SU-DHL-6 (cell line): ENCODE measurements at regions not wholly inside any gene's neighbourhood (a gene's known extent, or its start where the extent isn't known, plus 50 kb on each side); places are given as distances from the start of the nearest gene placed in this dataset.

Source experiments
- H2AFZ ChIP-seq: fragments of 200-600 bp; sonication (generic); 2 replicates; pipeline ENCODE4 v1.6.1; 2014; ENCODE audit warnings: low read depth, mild to moderate bottlenecking, moderate library complexity, mixed read lengths, antibody characterized with exemption, low read length; ENCODE audit not compliant: severe bottlenecking
- H3F3A ChIP-seq: fragments of 200-600 bp; shearing (Covaris generic); 2 replicates; pipeline ENCODE4 v1.6.0; 2016; ENCODE audit warnings: antibody characterized with exemption, mild to moderate bottlenecking; ENCODE audit not compliant: insufficient read depth
- H3K27ac ChIP-seq: fragments of 200-600 bp; sonication (generic); 2 replicates; pipeline ENCODE4 v1.5.1; 2016; ENCODE audit warnings: low read depth, mild to moderate bottlenecking, low read length, moderate library complexity, mixed read lengths
- H3K27me3 ChIP-seq: fragments of 200-600 bp; sonication (generic), shearing (Covaris generic); 2 replicates; pipeline ENCODE4 v1.6.0; 2014; ENCODE audit warnings: mild to moderate bottlenecking, low read length
- H3K36me3 ChIP-seq: fragments of 200-600 bp; sonication (generic); 2 replicates; pipeline ENCODE4 v1.6.1; 2014; ENCODE audit warnings: mild to moderate bottlenecking, low read length, mixed read lengths
- H3K4me2 ChIP-seq: fragments of 300-600, 200-600 bp; shearing (Covaris generic), sonication (generic); 2 replicates; pipeline ENCODE4 v1.6.0; 2014; ENCODE audit warnings: low read length, low read depth, mild to moderate bottlenecking; ENCODE audit not compliant: poor library complexity, severe bottlenecking
- H3K4me3 ChIP-seq: fragments of 200-600 bp; sonication (generic); 2 replicates; pipeline ENCODE4 v1.5.1; 2014; ENCODE audit warnings: antibody characterized with exemption, low read length, mild to moderate bottlenecking, mixed read lengths; ENCODE audit not compliant: insufficient read depth, poor library complexity, severe bottlenecking
- H3K79me2 ChIP-seq: fragments of 200-600 bp; sonication (generic); 2 replicates; pipeline ENCODE4 v1.6.1; 2014; ENCODE audit warnings: mild to moderate bottlenecking, low read length, moderate library complexity; ENCODE audit not compliant: insufficient read depth
- H3K9ac ChIP-seq: fragments of 200-600 bp; sonication (generic); 2 replicates; pipeline ENCODE4 v1.7.0; 2014; ENCODE audit warnings: mild to moderate bottlenecking, low read length
- H3K9me2 ChIP-seq: fragments of 200-600 bp; sonication (generic); replicated peaks from 2 replicates; pipeline ENCODE4 v1.6.1; 2014; ENCODE audit warnings: low read length; ENCODE audit not compliant: insufficient read depth
- H3K9me3 ChIP-seq: fragments of 200-600 bp; sonication (generic); 2 replicates; pipeline ENCODE4 v1.6.1; 2014; ENCODE audit warnings: low read length, mixed read lengths; ENCODE audit not compliant: insufficient read depth
- H4K20me1 ChIP-seq: fragments of 200-600 bp; sonication (generic); 2 replicates; pipeline ENCODE4 v1.6.1; 2014; ENCODE audit warnings: low read depth, mild to moderate bottlenecking, antibody characterized with exemption, low read length, moderate library complexity, mixed read lengths
- EZH2phosphoT487 ChIP-seq: fragments of 200-600 bp; sonication (generic), shearing (Covaris generic); conservative IDR thresholded peaks from 2 replicates; pipeline ENCODE4 v1.6.1; 2018; ENCODE audit warnings: mild to moderate bottlenecking, antibody characterized with exemption, low read length, moderate library complexity, mixed read lengths
- TF ChIP-seq, protein P1 (sequence below): fragments of 200-600 bp; sonication (generic); IDR thresholded peaks from one replicate; pipeline ENCODE4 v1.5.1; 2017; ENCODE audit warnings: antibody characterized with exemption, mild to moderate bottlenecking, low read length, moderate library complexity; ENCODE audit not compliant: insufficient read depth, poor library complexity, severe bottlenecking

DNA sequence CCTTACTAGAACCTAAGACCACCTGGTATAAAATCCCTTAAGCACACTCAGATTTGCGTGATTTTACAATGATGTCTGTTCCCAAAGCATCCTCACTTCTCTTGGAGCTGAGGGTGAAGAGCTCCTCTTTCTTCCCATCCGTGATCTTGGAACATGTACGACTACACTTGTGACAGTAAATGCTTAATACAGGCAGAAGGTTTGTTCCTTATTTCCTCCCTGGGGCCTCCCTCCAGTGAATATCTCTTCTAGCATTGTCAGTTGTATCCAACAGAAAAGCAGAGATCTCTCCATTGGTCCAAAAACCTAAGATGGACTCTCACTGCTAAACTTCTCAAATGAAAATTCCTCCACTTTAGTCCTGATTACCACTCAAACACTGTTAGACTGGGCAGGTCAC, 103.6 kb upstream of the VPREB1 start:
- Histone ChIP-seq H3K27me3 (no peaks in the 10 kb centered on the region), H3K36me3 (no peaks in the 10 kb centered on the region)
- TF ChIP-seq EZH2phosphoT487, result no peak
- TF ChIP-seq, protein P1, sequence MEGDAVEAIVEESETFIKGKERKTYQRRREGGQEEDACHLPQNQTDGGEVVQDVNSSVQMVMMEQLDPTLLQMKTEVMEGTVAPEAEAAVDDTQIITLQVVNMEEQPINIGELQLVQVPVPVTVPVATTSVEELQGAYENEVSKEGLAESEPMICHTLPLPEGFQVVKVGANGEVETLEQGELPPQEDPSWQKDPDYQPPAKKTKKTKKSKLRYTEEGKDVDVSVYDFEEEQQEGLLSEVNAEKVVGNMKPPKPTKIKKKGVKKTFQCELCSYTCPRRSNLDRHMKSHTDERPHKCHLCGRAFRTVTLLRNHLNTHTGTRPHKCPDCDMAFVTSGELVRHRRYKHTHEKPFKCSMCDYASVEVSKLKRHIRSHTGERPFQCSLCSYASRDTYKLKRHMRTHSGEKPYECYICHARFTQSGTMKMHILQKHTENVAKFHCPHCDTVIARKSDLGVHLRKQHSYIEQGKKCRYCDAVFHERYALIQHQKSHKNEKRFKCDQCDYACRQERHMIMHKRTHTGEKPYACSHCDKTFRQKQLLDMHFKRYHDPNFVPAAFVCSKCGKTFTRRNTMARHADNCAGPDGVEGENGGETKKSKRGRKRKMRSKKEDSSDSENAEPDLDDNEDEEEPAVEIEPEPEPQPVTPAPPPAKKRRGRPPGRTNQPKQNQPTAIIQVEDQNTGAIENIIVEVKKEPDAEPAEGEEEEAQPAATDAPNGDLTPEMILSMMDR, result no peak

DNA sequence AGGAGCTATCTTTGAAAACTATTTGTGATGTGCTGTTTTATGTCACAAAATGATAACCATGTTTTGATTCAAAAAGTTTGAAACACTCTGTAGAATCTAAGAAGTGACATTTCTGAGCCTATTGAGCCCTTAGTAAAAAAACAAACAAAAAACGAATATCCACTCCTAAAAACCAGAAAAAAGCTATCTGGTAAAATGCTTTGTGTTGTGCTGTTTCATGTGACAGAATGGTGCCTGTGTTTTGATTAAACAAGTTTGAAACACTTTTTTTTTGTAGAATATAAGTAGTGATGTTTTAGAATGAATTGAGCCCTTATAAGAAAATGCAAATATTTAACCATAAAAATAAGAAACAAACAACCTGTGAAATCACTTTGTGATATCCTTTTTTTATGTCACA, 105.2 kb upstream of the VPREB1 start:
- H4K20me1 ChIP-seq, result no peaks in the 10 kb centered on the region
- no peak for TF ChIP-seq EZH2phosphoT487
- TF ChIP-seq, protein P1, result no peak
- no peak overlapping the region for H3K4me2 ChIP-seq
- no peak overlapping the region for H3K9ac ChIP-seq
- no peaks in the 10 kb centered on the region for H3K27me3 ChIP-seq
- H2AFZ ChIP-seq, result no peak overlapping the region
- H3K79me2 ChIP-seq, result no peaks in the 10 kb centered on the region
- no peaks in the 10 kb centered on the region for H3K9me3 ChIP-seq
- H3K4me3 ChIP-seq, result no peak overlapping the region
- H3F3A ChIP-seq, result no peaks in the 10 kb centered on the region
- H3K9me2 ChIP-seq, result no peaks in the 10 kb centered on the region
- H3K36me3 ChIP-seq, result no peaks in the 10 kb centered on the region
- H3K27ac ChIP-seq, result no peak overlapping the region

More for the DNA sequence above, 103.6 kb upstream of the VPREB1 start:
- Histone ChIP-seq H3K79me2 (no peaks in the 10 kb centered on the region), H3K9me2 (no peaks in the 10 kb centered on the region), H3K27ac (no peak overlapping the region), H3F3A (no peaks in the 10 kb centered on the region), H3K9me3 (no peaks in the 10 kb centered on the region), H3K4me2 (no peak overlapping the region), H3K4me3 (no peak overlapping the region), H3K9ac (no peak overlapping the region), H4K20me1 (no peaks in the 10 kb centered on the region), H2AFZ (no peak overlapping the region)

DNA sequence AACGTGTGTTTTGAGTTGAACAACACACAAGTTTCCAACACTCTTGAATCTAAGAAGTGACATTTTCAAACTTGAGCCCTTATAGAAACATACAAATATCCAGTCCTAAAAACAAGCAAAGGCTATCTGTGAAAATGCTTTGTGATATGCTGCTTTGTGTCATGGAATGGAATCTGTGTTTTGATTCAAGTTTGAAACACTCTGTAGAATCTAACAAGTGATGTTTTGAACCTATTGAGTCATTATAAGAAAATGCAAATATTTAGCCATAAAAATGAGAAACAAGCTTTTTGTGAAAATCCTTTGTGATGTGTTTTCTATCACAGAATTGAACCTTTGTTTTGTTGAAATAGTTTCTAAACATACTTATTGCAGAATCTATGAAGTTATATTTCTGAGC, 105.7 kb upstream of the VPREB1 start:
- H2AFZ ChIP-seq, result no peak overlapping the region
- no peak overlapping the region for H3K4me2 ChIP-seq

More for the DNA sequence above, 105.7 kb upstream of the VPREB1 start:
- no peaks in the 10 kb centered on the region for H3F3A ChIP-seq
- no peaks in the 10 kb centered on the region for H3K27me3 ChIP-seq
- no peaks in the 10 kb centered on the region for H4K20me1 ChIP-seq
- TF ChIP-seq, protein P1, result no peak
- no peak for TF ChIP-seq EZH2phosphoT487
- no peaks in the 10 kb centered on the region for H3K9me3 ChIP-seq
- H3K79me2 ChIP-seq, result no peaks in the 10 kb centered on the region
- H3K4me3 ChIP-seq, result no peak overlapping the region
- no peaks in the 10 kb centered on the region for H3K9me2 ChIP-seq
- no peak overlapping the region for H3K9ac ChIP-seq
- no peaks in the 10 kb centered on the region for H3K36me3 ChIP-seq
- no peak overlapping the region for H3K27ac ChIP-seq
